WTC11 (cell line): ENCODE measurements at regions not wholly inside any gene's neighbourhood (a gene's known extent, or its start where the extent isn't known, plus 50 kb on each side); places are given as distances from the start of the nearest gene placed in this dataset.

Experiments
- ATAC-seq: fragments of 200-7000 bp; cut with Tn5 transposase; 2 replicates; pipeline ENCODE4 v1.10.0; 2021; ENCODE audit warnings: mild to moderate bottlenecking, moderate library complexity
- CTCF ChIA-PET: fragments of 300-600 bp; sonication (Branson Sonifier 250); formaldehyde crosslinking; loops from one replicate; lab custom pipeline; 2021; ENCODE audit warnings: antibody characterized with exemption; lab: Charles Lee
- POLR2A ChIA-PET: fragments of 350-600 bp; sonication (Branson Sonifier 250); formaldehyde crosslinking; loops from one replicate; lab custom pipeline; 2021; ENCODE audit warnings: antibody characterized with exemption; lab: Charles Lee
- DNase-seq: peaks from one replicate; pipeline ENCODE4 v3.0.0; 2021; ENCODE audit warnings: low spot score
- H3K27ac Mint-ChIP-seq: 2 replicates; pipeline ENCODE4 v1.8.0; 2021; ENCODE audit warnings: mixed read lengths
- H3K27me3 Mint-ChIP-seq: 2 replicates; pipeline ENCODE4 v1.8.0; 2021; ENCODE audit warnings: low read depth, mild to moderate bottlenecking, moderate library complexity, mixed read lengths
- H3K36me3 Mint-ChIP-seq: 2 replicates; pipeline ENCODE4 v1.8.0; 2021; ENCODE audit warnings: mixed read lengths
- H3K4me1 Mint-ChIP-seq: 2 replicates; pipeline ENCODE4 v1.8.0; 2022; ENCODE audit warnings: mixed read lengths
- H3K4me3 Mint-ChIP-seq: 2 replicates; pipeline ENCODE4 v1.8.0; 2021; ENCODE audit warnings: mild to moderate bottlenecking, moderate library complexity, mixed read lengths
- H3K9me3 Mint-ChIP-seq: 2 replicates; pipeline ENCODE4 v1.8.0; 2021; ENCODE audit warnings: mixed read lengths
- ELF4 ChIP-seq: sonication (generic); formaldehyde crosslinking; IDR thresholded peaks from 2 replicates; pipeline ENCODE4 v1.8.1; 2022; ENCODE audit warnings: low read depth, mild to moderate bottlenecking, moderate library complexity, missing genetic modification reagents
- EMX1 ChIP-seq: fragments of 250-450 bp; sonication (Bioruptor Pico); IDR thresholded peaks from 2 replicates; pipeline ENCODE4 v1.8.0; 2021; ENCODE audit warnings: mild to moderate bottlenecking
- ETV6 ChIP-seq: sonication (generic); formaldehyde crosslinking; IDR thresholded peaks from 2 replicates; pipeline ENCODE4 v1.8.1; 2022; ENCODE audit warnings: mild to moderate bottlenecking, missing genetic modification reagents
- FOXK1 ChIP-seq: sonication (generic); formaldehyde crosslinking; IDR thresholded peaks from 2 replicates; pipeline ENCODE4 v1.8.0; 2022; ENCODE audit warnings: mild to moderate bottlenecking, moderate library complexity, missing genetic modification reagents
- IRF2 ChIP-seq: sonication (generic); formaldehyde crosslinking; IDR thresholded peaks from 2 replicates; pipeline ENCODE4 v1.8.0; 2022; ENCODE audit warnings: low read depth, missing genetic modification reagents, borderline replicate concordance
- MXD4 ChIP-seq: fragments of 250-450 bp; sonication (Bioruptor Pico); IDR thresholded peaks from 2 replicates; pipeline ENCODE4 v1.8.0; 2021; ENCODE audit warnings: mild to moderate bottlenecking, moderate library complexity, borderline replicate concordance
- NR1H2 ChIP-seq: sonication (generic); formaldehyde crosslinking; IDR thresholded peaks from 2 replicates; pipeline ENCODE4 v1.9.0; 2021; ENCODE audit warnings: mild to moderate bottlenecking, moderate library complexity, missing genetic modification reagents
- RORB ChIP-seq: fragments of 250-450 bp; sonication (Bioruptor Pico); IDR thresholded peaks from 2 replicates; pipeline ENCODE4 v1.9.0; 2021; ENCODE audit warnings: mild to moderate bottlenecking
- TEAD1 ChIP-seq: sonication (generic); formaldehyde crosslinking; IDR thresholded peaks from 2 replicates; pipeline ENCODE4 v1.8.0; 2022; ENCODE audit warnings: mild to moderate bottlenecking, missing genetic modification reagents
- TP53 ChIP-seq: sonication (generic); formaldehyde crosslinking; IDR thresholded peaks from 2 replicates; pipeline ENCODE4 v1.8.1; 2023; ENCODE audit warnings: mild to moderate bottlenecking, missing genetic modification reagents
- TF ChIP-seq, protein P1 (sequence below): sonication (generic); formaldehyde crosslinking; IDR thresholded peaks from 2 replicates; pipeline ENCODE4 v1.8.1; 2022; ENCODE audit warnings: low read depth, missing genetic modification reagents, borderline replicate concordance
- TF ChIP-seq, protein P2 (sequence below): sonication (generic); formaldehyde crosslinking; IDR thresholded peaks from 2 replicates; pipeline ENCODE4 v1.8.1; 2023; ENCODE audit warnings: mild to moderate bottlenecking, missing genetic modification reagents, moderate library complexity
- TF ChIP-seq, protein P3 (sequence below): sonication (generic); formaldehyde crosslinking; conservative IDR thresholded peaks from 2 replicates; pipeline ENCODE4 v1.8.1; 2022; ENCODE audit warnings: mild to moderate bottlenecking, missing genetic modification reagents
- TF ChIP-seq, protein P4 (sequence below): sonication (generic); formaldehyde crosslinking; IDR thresholded peaks from 2 replicates; pipeline ENCODE4 v1.8.0; 2023; ENCODE audit warnings: missing genetic modification reagents
- TF ChIP-seq, protein P5 (sequence below): sonication (generic); formaldehyde crosslinking; IDR thresholded peaks from 2 replicates; pipeline ENCODE4 v1.8.1; 2023; ENCODE audit warnings: mild to moderate bottlenecking, missing genetic modification reagents
- TF ChIP-seq, protein P6 (sequence below): sonication (generic); formaldehyde crosslinking; IDR thresholded peaks from 2 replicates; pipeline ENCODE4 v1.8.0; 2022; ENCODE audit warnings: missing genetic modification reagents

DNA sequence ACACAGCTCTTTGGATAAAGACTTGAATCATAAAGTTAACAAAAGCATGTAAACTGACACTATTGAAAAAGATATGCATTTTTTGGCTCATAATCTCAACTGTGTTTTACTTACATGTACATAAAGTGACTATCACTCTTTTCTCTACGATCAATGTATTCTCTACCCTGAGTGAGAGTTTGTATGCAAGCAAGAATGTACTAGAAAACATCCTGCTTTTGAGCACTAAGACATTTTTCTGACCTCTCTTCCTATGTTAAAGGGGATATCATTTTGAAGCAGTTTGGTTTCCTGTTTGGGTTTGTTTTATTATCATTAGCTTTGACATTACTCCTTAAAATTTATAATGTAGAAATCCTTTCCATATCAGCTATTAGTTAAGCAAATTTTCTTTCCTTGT lies 910.8 kb downstream of the C6orf118 start (continued):
- TF ChIP-seq, protein P1, sequence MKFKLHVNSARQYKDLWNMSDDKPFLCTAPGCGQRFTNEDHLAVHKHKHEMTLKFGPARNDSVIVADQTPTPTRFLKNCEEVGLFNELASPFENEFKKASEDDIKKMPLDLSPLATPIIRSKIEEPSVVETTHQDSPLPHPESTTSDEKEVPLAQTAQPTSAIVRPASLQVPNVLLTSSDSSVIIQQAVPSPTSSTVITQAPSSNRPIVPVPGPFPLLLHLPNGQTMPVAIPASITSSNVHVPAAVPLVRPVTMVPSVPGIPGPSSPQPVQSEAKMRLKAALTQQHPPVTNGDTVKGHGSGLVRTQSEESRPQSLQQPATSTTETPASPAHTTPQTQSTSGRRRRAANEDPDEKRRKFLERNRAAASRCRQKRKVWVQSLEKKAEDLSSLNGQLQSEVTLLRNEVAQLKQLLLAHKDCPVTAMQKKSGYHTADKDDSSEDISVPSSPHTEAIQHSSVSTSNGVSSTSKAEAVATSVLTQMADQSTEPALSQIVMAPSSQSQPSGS (CRISPR knock-in tag) = no peak
- TF ChIP-seq, protein P2, sequence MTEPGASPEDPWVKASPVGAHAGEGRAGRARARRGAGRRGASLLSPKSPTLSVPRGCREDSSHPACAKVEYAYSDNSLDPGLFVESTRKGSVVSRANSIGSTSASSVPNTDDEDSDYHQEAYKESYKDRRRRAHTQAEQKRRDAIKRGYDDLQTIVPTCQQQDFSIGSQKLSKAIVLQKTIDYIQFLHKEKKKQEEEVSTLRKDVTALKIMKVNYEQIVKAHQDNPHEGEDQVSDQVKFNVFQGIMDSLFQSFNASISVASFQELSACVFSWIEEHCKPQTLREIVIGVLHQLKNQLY (CRISPR knock-in tag) = no peak
- TF ChIP-seq TP53 (CRISPR knock-in tag) (no peak), RORB (CRISPR knock-in tag) (no peak), NR1H2 (no peak), IRF2 (CRISPR knock-in tag) (no peak), EMX1 (CRISPR knock-in tag) (no peak), ELF4 (no peak)
- TF ChIP-seq, protein P3, sequence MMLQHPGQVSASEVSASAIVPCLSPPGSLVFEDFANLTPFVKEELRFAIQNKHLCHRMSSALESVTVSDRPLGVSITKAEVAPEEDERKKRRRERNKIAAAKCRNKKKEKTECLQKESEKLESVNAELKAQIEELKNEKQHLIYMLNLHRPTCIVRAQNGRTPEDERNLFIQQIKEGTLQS = no peak
- TF ChIP-seq, protein P4, sequence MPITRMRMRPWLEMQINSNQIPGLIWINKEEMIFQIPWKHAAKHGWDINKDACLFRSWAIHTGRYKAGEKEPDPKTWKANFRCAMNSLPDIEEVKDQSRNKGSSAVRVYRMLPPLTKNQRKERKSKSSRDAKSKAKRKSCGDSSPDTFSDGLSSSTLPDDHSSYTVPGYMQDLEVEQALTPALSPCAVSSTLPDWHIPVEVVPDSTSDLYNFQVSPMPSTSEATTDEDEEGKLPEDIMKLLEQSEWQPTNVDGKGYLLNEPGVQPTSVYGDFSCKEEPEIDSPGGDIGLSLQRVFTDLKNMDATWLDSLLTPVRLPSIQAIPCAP (CRISPR knock-in tag) = no peak
- TF ChIP-seq, protein P5, sequence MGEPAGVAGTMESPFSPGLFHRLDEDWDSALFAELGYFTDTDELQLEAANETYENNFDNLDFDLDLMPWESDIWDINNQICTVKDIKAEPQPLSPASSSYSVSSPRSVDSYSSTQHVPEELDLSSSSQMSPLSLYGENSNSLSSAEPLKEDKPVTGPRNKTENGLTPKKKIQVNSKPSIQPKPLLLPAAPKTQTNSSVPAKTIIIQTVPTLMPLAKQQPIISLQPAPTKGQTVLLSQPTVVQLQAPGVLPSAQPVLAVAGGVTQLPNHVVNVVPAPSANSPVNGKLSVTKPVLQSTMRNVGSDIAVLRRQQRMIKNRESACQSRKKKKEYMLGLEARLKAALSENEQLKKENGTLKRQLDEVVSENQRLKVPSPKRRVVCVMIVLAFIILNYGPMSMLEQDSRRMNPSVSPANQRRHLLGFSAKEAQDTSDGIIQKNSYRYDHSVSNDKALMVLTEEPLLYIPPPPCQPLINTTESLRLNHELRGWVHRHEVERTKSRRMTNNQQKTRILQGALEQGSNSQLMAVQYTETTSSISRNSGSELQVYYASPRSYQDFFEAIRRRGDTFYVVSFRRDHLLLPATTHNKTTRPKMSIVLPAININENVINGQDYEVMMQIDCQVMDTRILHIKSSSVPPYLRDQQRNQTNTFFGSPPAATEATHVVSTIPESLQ = no peak

DNA sequence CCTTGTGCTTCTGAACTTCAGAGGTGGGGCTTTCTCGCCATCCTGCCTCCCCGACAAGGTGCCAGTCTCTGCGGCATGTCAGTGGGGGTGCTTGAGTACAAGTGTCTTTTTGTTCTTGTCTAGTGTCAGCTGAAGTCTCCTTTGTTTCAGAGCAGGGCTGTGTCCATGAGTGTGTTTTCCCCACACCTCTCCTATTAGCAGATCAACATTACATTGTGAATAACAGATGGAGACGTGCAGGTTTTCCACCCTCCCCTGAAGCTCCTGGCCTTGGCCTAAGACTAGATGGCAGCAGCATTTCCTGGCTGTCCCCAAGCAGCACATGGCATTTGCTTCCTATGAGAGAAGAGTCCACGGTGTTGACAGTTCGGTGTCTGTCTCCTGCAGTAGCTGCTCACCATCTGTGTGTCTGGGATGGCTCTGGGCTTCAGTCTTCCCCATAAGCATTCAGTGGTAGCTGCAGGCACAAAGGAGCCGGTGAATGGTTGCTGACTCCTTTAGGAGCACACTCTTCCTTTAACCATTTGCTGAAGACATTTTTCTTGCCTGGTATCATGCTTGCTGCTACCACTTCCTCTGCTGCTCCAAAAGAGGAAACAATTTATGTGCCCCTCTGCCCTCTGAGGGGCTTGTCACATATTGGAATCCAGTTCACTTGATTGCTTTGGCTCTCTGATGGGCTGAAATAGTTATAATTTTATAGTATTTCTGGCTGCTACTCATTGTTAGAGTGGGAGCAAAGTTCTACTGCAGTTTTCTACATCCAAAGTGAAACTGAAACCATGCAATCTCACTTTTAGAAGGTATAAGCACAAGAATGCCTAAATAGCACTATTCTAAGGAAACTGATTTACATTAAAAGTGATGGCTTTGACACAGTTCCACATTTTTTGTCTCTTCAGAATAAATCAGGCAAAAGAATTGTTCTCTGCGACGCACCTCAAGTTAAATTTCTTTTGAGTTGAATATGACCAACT lies 913.0 kb downstream of the C6orf118 start:
- Mint-ChIP-seq H3K4me1 (peaks cover 14% of the 10 kb centered on the region), H3K9me3 (peaks cover 11% of the 10 kb centered on the region), H3K4me3 (no peak overlapping the region), H3K36me3 (no peaks in the 10 kb centered on the region), H3K27me3 (no peaks in the 10 kb centered on the region), H3K27ac (0 out of 2 replicates have a peak overlapping the region, but pooled peaks have one; percentile 15)
- CTCF ChIA-PET = no interaction called here
- no peak for DNase-seq
- TF ChIP-seq ETV6 (no peak), TEAD1 (CRISPR knock-in tag) (no peak), FOXK1 (no peak), MXD4 (CRISPR knock-in tag) (no peak)
- TF ChIP-seq, protein P6, sequence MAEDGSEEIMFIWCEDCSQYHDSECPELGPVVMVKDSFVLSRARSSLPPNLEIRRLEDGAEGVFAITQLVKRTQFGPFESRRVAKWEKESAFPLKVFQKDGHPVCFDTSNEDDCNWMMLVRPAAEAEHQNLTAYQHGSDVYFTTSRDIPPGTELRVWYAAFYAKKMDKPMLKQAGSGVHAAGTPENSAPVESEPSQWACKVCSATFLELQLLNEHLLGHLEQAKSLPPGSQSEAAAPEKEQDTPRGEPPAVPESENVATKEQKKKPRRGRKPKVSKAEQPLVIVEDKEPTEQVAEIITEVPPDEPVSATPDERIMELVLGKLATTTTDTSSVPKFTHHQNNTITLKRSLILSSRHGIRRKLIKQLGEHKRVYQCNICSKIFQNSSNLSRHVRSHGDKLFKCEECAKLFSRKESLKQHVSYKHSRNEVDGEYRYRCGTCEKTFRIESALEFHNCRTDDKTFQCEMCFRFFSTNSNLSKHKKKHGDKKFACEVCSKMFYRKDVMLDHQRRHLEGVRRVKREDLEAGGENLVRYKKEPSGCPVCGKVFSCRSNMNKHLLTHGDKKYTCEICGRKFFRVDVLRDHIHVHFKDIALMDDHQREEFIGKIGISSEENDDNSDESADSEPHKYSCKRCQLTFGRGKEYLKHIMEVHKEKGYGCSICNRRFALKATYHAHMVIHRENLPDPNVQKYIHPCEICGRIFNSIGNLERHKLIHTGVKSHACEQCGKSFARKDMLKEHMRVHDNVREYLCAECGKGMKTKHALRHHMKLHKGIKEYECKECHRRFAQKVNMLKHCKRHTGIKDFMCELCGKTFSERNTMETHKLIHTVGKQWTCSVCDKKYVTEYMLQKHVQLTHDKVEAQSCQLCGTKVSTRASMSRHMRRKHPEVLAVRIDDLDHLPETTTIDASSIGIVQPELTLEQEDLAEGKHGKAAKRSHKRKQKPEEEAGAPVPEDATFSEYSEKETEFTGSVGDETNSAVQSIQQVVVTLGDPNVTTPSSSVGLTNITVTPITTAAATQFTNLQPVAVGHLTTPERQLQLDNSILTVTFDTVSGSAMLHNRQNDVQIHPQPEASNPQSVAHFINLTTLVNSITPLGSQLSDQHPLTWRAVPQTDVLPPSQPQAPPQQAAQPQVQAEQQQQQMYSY (CRISPR knock-in tag) = no peak
- TF ChIP-seq, all 79 proteins: peak for 0
- ATAC-seq = no peak; the same call in none of the 2 replicates
- POLR2A ChIA-PET = no interaction called here
